ENCODE measurements at regions not wholly inside any gene's neighbourhood (a gene's known extent, or its start where the extent isn't known, plus 50 kb on each side); places are given as distances from the start of the nearest gene placed in this dataset.
A peak's percentile ranks its signal among the peaks of the same experiment; 100 is the strongest.
"Not testable (repeated sequence)": the region's sequence is repeated elsewhere in the genome, so short reads cannot be mapped to it uniquely, and the experiment has no call there.

GRCh38 chr4:3880615-3881120, 114.5 kb downstream of the ADRA2C start:
- Histone ChIP-seq H3K36me3 (ENCODE audit: control insufficient read depth in 2 of 2, extremely low read depth in 1 of 2, insufficient read depth in 2 of 2, low read length in 2 of 2) (no peaks in the 10 kb centered on the region), H3K4me1 (ENCODE audit: control insufficient read depth, extremely low read depth, insufficient read depth, low read length) (no peaks in the 10 kb centered on the region), H3K9me3 (ENCODE audit: control insufficient read depth, low read depth, low read length) (no peaks in the 10 kb centered on the region), H4K20me1 (ENCODE audit: control insufficient read depth, extremely low read depth, insufficient read depth, low read length) (no peaks in the 10 kb centered on the region), H2AFZ (ENCODE audit: control insufficient read depth, low read length) (no peak overlapping the region), H3K27ac (ENCODE audit: control insufficient read depth, insufficient read depth, low read length) (no peak overlapping the region), H3K4me3 (ENCODE audit: control insufficient read depth in 2 of 3, extremely low read depth in 1 of 3, insufficient read depth in 2 of 3, low read depth in 1 of 3, low read length in 3 of 3) (no peak overlapping the region), H3K9ac (ENCODE audit: control insufficient read depth, extremely low read depth, insufficient read depth, low read length) (no peak overlapping the region), H3K27me3 (ENCODE audit: control insufficient read depth, extremely low read depth, insufficient read depth, low read length) (peaks cover 21% of the 10 kb centered on the region), H3K9me1 (ENCODE audit: control insufficient read depth, extremely low read depth, insufficient read depth, low read length) (no peaks in the 10 kb centered on the region), H3K79me2 (ENCODE audit: control insufficient read depth, insufficient read depth, low read length) (no peaks in the 10 kb centered on the region), H3K4me2 (ENCODE audit: control insufficient read depth, extremely low read depth, insufficient read depth, low read depth, low read length) (no peak overlapping the region)
- DNase-seq (ENCODE audit: low read depth, low spot score): peak; percentile 1
- no peak for TF ChIP-seq EZH2 (IDR thresholded peaks at IDR 0.05; ENCODE audit: low read length)
- TF ChIP-seq CTCF (optimal IDR thresholded peaks at IDR 0.05 in 1 of 3, IDR thresholded peaks at IDR 0.05 in 1 of 3, conservative IDR thresholded peaks at IDR 0.05 in 1 of 3; ENCODE audit: extremely low read depth in 1 of 3, insufficient read depth in 2 of 3, low read length in 3 of 3): peak; percentile 59 to 81 (median 61)
- no peak for FAIRE-seq
- dilution Hi-C loops (cut with MboI; ENCODE audit: extremely low pct_ligation_motif_present, low sequenced_read_pairs): no loop called here

GRCh38 chr4:3882316-3882885, 116.2 kb downstream of the ADRA2C start:
- dilution Hi-C loops (cut with MboI; ENCODE audit: extremely low pct_ligation_motif_present, low sequenced_read_pairs); H3K9me3 ChIP-seq (ENCODE audit: control insufficient read depth, low read depth, low read length); H3K4me3 ChIP-seq (ENCODE audit: control insufficient read depth in 2 of 3, extremely low read depth in 1 of 3, insufficient read depth in 2 of 3, low read depth in 1 of 3, low read length in 3 of 3); H3K27ac ChIP-seq (ENCODE audit: control insufficient read depth, insufficient read depth, low read length); H3K9me1 ChIP-seq (ENCODE audit: control insufficient read depth, extremely low read depth, insufficient read depth, low read length); H3K4me1 ChIP-seq (ENCODE audit: control insufficient read depth, extremely low read depth, insufficient read depth, low read length); H3K4me2 ChIP-seq (ENCODE audit: control insufficient read depth, extremely low read depth, insufficient read depth, low read depth, low read length); H3K79me2 ChIP-seq (ENCODE audit: control insufficient read depth, insufficient read depth, low read length); H3K9ac ChIP-seq (ENCODE audit: control insufficient read depth, extremely low read depth, insufficient read depth, low read length); H2AFZ ChIP-seq (ENCODE audit: control insufficient read depth, low read length); H3K36me3 ChIP-seq (ENCODE audit: control insufficient read depth in 2 of 2, extremely low read depth in 1 of 2, insufficient read depth in 2 of 2, low read length in 2 of 2); FAIRE-seq; H4K20me1 ChIP-seq (ENCODE audit: control insufficient read depth, extremely low read depth, insufficient read depth, low read length); DNase-seq (ENCODE audit: low read depth, low spot score): not testable (repeated sequence)
- H3K27me3 ChIP-seq (ENCODE audit: control insufficient read depth, extremely low read depth, insufficient read depth, low read length): peaks cover 21% of the 10 kb centered on the region

- H3K4me3 ChIP-seq (ENCODE audit: control insufficient read depth in 2 of 3, extremely low read depth in 1 of 3, insufficient read depth in 2 of 3, low read depth in 1 of 3, low read length in 3 of 3); H2AFZ ChIP-seq (ENCODE audit: control insufficient read depth, low read length); H3K9me3 ChIP-seq (ENCODE audit: control insufficient read depth, low read depth, low read length); H3K36me3 ChIP-seq (ENCODE audit: control insufficient read depth in 2 of 2, extremely low read depth in 1 of 2, insufficient read depth in 2 of 2, low read length in 2 of 2); H4K20me1 ChIP-seq (ENCODE audit: control insufficient read depth, extremely low read depth, insufficient read depth, low read length); H3K27ac ChIP-seq (ENCODE audit: control insufficient read depth, insufficient read depth, low read length); FAIRE-seq; H3K4me1 ChIP-seq (ENCODE audit: control insufficient read depth, extremely low read depth, insufficient read depth, low read length); H3K79me2 ChIP-seq (ENCODE audit: control insufficient read depth, insufficient read depth, low read length); H3K9me1 ChIP-seq (ENCODE audit: control insufficient read depth, extremely low read depth, insufficient read depth, low read length); H3K4me2 ChIP-seq (ENCODE audit: control insufficient read depth, extremely low read depth, insufficient read depth, low read depth, low read length); DNase-seq (ENCODE audit: low read depth, low spot score); H3K9ac ChIP-seq (ENCODE audit: control insufficient read depth, extremely low read depth, insufficient read depth, low read length); dilution Hi-C loops (cut with MboI; ENCODE audit: extremely low pct_ligation_motif_present, low sequenced_read_pairs): not testable (repeated sequence)
- H3K27me3 ChIP-seq (ENCODE audit: control insufficient read depth, extremely low read depth, insufficient read depth, low read length): peaks cover 11% of the 10 kb centered on the region
These were observed 118.1 kb downstream of the ADRA2C start for GRCh38 chr4:3884261-3884660.

GRCh38 chr4:3893590-3893989, 127.4 kb downstream of the ADRA2C start:
- H3K9ac ChIP-seq (ENCODE audit: control insufficient read depth, extremely low read depth, insufficient read depth, low read length); H3K9me3 ChIP-seq (ENCODE audit: control insufficient read depth, low read depth, low read length); FAIRE-seq; DNase-seq (ENCODE audit: low read depth, low spot score); H3K79me2 ChIP-seq (ENCODE audit: control insufficient read depth, insufficient read depth, low read length); dilution Hi-C loops (cut with MboI; ENCODE audit: extremely low pct_ligation_motif_present, low sequenced_read_pairs); H2AFZ ChIP-seq (ENCODE audit: control insufficient read depth, low read length); H3K4me2 ChIP-seq (ENCODE audit: control insufficient read depth, extremely low read depth, insufficient read depth, low read depth, low read length); H3K4me1 ChIP-seq (ENCODE audit: control insufficient read depth, extremely low read depth, insufficient read depth, low read length); H3K27ac ChIP-seq (ENCODE audit: control insufficient read depth, insufficient read depth, low read length); H3K9me1 ChIP-seq (ENCODE audit: control insufficient read depth, extremely low read depth, insufficient read depth, low read length); H3K36me3 ChIP-seq (ENCODE audit: control insufficient read depth in 2 of 2, extremely low read depth in 1 of 2, insufficient read depth in 2 of 2, low read length in 2 of 2); H3K4me3 ChIP-seq (ENCODE audit: control insufficient read depth in 2 of 3, extremely low read depth in 1 of 3, insufficient read depth in 2 of 3, low read depth in 1 of 3, low read length in 3 of 3); H3K27me3 ChIP-seq (ENCODE audit: control insufficient read depth, extremely low read depth, insufficient read depth, low read length); H4K20me1 ChIP-seq (ENCODE audit: control insufficient read depth, extremely low read depth, insufficient read depth, low read length): not testable (repeated sequence)
